GM19455 (cell line): ENCODE measurements at regions not wholly inside any gene's neighbourhood (a gene's known extent, or its start where the extent isn't known, plus 50 kb on each side); places are given as distances from the start of the nearest gene placed in this dataset.

Experiments used
- ATAC-seq: cut with Tn5 transposase; IDR thresholded peaks from one replicate; pipeline ENCODE4 v1.9.1; 2021; ENCODE audit not compliant: unreplicated experiment

DNA sequence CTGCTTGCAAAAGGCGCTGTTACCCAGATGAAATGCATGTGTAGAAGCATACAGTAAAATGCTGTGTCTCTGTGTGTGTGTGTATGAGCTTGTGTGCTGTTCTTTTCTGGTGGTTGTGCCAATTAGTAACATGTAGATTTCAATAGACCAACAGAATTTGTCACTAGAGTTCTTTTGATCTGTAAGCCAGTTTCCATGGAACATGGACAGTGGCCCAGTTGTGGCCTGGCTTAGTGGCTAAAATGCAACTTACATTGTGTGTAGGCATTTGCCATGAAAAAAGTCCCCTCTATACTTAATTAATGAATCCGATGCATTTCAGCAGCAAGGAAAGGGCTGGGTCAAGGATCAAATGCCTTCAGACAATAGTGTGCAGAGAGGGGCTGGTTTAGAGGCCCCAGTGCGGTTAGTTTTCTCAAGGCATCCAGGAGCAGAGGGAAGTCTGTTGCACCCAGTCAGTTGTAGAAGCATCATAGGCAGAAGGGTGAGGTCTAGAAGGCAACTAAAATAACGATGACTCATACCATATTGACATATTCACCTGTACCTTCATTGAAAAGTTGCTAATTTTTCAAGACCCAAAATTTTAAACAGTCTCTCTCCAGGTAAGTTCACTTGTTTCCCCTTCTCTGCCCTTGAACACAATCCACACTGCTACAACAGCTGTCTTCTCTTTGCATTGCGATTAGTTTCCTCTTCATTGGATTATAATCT is 366.9 kb upstream of the SPRED2 start:
- ATAC-seq, result no peak

DNA sequence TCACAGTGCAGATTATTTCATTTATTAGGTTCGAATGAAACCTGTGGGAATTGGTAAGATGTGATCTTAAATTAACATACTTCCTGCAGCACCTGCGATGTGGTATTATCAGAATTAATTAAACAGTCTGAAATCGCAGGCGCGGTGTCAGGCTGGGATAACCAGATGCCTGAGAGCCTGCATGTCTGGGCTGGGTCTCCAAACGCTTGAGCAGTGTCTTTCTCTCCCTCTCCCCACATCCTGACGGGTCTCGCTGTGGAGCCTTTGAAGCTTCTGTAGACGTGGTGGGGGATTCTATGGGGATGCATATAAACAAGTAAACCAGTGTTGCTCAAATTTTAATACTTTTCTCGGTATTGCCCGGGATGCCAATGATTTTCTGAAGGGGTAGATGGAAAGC is 366.2 kb upstream of the SPRED2 start:
- ATAC-seq, result no peak

DNA sequence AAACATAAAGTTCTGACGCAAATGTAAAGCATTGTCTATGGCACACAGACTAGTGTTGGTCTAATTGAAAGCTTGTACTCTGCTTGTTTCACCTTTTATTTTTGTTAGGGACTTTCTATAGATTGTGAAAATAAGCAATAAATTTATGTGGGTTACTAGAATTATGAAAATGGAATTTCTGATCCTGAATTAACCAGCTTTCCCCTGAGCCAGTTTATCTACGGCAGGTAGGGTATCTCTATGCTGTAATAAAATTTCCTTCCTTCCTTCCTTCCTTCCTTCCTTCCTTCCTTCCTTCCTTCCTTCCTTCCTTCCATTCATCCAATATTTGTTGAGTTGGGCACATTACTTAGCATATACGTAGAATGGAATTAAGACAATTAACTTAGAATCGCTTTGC is 362.6 kb upstream of the SPRED2 start:
- no peak for ATAC-seq

GRCh38 chr2:65791404-65791975 is 359.1 kb upstream of the SPRED2 start:
- no peak for ATAC-seq

GRCh38 chr2:65790676-65790935 is 358.2 kb upstream of the SPRED2 start:
- ATAC-seq, result no peak

GRCh38 chr2:65789923-65790675 is 357.7 kb upstream of the SPRED2 start:
- ATAC-seq, result no peak

DNA sequence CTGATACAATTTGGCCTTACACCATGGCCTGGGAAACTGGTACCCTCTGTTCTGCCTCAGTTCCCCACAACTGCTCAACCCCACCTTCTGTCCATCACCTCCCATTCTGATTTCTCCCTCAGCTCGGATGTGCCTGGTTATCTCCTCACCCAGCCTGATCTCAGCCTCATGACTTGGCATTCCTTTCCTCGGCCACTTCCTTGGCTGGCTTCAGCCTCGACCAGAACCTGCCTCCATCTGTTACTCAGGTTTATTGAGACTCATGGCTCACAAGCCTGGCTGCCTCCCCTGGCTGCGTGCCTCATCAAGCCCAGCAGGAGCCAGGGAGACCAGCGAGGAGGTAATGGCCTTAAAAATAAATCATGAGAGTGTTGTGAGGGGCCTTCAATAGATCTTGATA is 356.2 kb upstream of the SPRED2 start:
- ATAC-seq, result no peak

DNA sequence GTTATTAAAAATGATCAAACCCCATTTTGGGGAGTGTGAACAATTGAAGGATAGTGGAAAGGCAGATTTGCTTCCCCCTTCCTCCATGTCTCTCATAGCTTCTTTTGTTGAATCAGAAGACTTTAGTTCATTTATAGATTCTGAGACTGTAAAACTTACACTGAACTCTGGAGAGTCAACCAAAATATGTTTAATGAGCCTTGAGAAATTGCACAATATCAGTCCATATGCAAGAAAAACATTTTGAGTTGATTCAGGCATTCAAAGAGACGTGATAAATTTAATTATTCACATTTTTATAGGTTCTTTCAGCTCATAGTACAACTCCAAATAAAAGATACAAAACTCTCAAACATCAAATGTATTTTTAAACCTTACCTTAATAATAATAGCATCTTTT is 354.4 kb upstream of the SPRED2 start:
- no peak for ATAC-seq

DNA sequence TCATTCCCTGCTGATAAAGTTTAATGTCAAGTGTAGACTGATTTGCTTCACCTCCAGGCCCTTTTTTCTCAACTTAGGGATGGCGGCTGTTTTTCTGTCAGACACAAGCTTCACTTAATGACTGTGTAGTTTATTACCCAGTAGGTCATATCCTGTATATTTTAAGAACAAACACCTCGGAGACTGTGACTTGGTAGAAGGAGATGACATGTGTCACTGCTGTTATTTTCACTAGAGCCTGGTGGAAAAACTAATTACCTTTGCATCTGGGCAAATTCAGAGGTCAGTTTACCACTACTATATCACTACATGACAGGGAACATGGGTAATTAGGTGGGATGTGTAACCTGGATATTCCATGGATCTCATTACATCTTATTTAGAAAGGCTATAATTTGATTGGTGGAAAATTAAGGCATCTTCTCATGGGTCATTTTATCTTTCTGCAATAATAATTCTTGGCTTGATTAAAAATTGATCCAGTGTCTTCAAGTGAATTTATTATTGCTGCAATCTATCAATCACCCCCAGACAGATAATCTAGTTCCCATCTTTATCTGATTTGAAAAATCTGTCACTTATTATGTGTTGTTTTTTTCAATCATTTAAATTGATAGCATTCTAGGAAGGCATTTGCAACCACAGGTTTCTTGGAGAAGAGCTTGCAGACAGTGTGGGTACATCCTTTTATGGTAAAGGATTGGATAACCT is 353.8 kb upstream of the SPRED2 start:
- ATAC-seq, result no peak

DNA sequence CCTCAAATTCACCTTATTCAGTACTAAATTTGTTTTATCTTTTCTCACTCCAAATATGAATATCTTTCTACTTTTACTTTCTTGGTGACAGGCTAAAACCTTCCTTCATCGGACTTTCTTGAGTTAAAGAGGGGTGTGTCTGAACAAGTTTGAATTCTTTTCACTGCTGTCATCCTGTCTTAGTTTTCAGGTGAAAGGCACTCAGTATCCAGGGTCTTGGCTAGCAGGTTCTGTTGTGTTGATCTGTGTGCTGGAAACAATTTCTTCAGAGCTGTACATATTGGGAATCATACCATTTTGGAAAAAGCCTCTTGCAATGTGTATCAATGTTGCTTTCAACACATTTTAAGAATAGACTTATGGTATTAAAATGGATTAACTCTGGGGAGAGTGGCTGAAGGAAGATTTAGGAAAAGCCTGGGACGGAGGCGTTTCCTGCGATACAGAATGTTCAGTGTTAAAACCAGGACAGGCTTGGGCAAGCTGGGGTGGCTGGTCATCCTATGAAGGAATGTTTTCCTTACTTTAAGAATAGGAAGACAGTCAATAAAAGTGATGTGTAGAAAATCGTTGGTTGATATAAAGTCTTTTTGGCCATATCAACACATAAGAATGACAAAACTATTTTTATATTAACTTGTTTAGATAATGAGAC is 350.7 kb upstream of the SPRED2 start:
- ATAC-seq, result no peak

GRCh38 chr2:65782186-65782585 is 349.8 kb upstream of the SPRED2 start:
- ATAC-seq, result no peak

DNA sequence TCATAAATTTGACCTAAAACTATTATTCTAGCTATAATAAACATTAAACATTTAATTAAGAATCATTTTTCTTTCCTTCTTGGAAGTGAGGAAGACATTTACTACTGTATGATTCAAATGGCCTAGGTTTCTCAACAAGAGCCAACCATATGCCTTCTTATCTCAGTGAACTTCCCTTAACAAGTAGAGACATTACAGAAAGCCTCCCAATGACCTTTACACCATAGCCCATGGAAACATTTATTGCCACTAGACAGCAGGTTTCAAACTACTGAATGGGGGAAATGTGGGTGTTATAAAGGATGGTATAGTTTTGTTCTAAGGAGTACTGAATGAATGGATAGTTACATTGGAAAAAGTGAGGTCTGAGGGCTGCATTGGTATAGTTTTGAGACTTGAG is 349.4 kb upstream of the SPRED2 start:
- no peak for ATAC-seq

DNA sequence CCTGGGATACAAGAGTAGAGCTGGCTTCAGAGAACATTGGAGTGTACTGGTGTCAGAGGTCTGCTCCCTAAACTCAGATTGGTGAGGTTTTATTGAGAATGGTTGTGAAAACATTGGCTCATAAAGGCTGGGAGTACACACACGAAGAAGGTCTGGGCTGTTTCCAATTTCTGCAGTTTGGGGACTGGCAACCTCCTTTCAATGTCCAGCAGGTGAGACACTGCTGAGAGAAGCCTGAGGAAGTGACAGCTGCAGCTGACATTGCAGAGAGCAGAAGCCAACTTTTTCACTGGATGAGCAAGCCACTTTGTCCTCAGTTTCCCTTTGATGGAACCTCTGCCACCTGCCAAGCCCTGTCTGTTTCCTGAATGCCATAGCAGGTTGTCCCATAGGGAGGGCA is 346.6 kb upstream of the SPRED2 start:
- ATAC-seq, result no peak

GRCh38 chr2:65778137-65778536 is 345.7 kb upstream of the SPRED2 start:
- no peak for ATAC-seq

DNA sequence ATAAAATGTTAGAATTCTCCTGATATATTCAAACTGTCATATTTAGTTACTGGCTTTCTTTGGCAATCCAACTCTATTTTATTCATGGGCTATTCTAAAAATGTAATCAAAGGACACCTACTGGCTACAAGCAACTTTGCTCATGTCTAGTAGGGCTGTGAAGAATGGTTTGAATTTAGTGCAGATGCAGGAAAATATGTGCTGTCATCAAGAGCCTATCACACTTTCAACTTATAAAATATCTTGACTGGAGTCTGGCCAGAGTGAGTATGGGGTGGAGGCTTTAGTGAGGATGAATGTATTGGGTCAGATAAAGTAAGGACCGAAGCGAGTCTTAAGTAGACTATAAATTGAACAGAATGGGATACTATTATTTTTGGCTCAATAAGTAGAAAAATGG is 343.4 kb upstream of the SPRED2 start:
- ATAC-seq, result no peak

GRCh38 chr2:65767946-65768345 is 335.5 kb upstream of the SPRED2 start:
- ATAC-seq, result no peak

DNA sequence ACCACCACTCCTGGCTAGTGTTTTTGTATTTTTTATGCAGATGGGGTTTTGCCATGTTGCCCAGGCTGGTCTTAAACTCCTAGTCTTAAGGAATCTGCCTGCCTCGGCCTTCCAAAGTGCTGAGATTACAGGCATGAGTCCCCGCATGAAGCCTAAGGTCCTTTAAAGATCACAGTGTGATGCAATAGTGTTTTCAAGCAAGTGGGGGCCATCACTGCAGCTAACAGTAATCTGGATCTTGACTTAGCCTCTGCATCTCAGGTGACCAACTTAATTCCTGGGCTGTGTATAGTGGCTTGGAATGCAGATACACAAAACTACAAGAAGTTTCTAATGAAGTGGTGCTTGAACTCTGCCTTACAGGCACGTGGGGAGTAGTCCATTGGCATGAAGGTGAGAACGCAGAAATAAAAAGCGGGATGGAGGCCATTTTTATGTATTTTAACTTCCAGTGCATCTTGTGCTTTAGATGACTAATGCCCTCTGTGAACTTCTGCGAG is 334.4 kb upstream of the SPRED2 start:
- ATAC-seq, result no peak

DNA sequence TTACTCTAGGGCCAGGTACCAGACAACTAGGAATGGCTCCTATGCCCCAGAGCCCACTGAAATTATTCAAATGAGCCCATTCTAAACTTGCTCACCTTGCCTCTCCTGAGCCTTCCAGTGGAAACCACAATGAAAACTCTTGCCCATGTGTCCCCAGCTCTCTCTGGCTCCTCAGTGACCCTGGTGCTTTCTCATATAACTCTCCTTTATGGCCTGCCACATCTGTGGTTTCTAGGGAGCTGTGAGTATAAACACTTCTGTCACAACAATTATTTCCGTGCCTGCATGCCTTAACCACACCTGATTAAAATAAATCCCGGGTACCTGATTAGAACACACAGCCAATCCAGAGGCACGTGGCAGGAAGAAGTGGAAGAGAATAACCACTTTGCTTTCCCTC is 333.0 kb upstream of the SPRED2 start:
- no peak for ATAC-seq

DNA sequence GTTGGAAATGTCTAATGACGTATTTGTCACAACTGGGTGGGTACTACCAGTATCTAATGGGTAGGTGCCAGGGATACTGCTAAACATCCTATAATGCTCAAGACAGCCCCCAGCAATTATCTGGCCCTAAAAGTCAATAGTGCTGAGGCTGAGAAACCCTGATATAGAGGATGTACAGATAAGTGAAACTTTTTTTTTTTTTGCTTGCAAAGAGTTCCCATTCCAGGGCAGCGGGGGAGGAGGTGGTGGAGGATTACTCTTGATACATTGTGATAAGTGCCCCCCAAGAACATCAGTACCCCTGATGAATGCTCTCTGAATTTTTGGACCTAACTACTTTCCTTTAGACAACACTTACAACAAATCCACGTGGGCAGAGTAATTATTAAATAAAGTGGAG is 329.7 kb upstream of the SPRED2 start:
- ATAC-seq, result no peak

- ATAC-seq, result no peak
These were observed 321.8 kb upstream of the SPRED2 start for GRCh38 chr2:65754219-65754618.

DNA sequence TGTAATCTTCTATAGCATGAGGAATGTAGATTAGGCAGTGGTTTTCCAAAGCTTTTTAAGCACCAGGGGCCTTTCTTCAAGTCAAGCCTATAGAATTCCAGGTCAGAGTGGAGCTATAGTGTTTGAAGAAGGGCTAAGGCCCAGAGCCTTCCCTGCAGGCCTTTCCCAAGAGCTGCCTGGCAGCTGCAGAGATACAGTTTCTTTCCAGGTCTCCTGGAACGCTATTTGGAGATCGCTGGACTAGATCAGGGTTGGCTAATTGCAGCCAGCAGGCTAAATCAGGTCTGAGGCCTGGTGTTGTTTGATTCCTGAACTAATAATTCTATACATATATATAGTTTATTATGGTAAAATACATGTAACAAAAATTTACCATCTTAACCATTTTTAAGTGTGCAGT is 319.0 kb upstream of the SPRED2 start:
- no peak for ATAC-seq
